Fibroblast of skin of left quadriceps (primary cell): ENCODE measurements at regions not wholly inside any gene's neighbourhood (a gene's known extent, or its start where the extent isn't known, plus 50 kb on each side); places are given as distances from the start of the nearest gene placed in this dataset.

Experiments
- DNase-seq, 2 experiments: peaks; one replicate each; pipeline ENCODE4 v3.0.0-alpha.2; 2013; ENCODE audit warnings: low read depth in 2 of 2

DNA sequence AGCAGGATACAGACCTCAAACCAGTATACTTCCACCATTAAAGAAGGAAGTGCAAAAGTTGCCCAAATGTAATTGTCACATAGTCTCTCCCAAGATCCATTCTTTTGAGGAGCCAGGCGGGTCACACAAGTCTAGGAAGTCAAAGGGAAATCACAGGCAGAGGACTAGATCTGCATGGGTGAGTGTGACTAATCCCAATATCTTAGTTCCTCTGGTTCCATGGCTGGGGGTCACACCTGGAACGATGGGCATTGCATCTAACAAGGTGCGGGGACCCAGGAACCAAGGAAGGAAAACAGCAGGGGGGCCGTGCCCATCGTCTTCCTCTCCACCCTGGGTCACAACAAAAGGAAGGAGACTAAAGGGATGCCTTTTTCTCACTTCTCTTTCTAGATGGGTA lies 1138.8 kb downstream of the XPNPEP1 start:
- DNase-seq: no peak

DNA sequence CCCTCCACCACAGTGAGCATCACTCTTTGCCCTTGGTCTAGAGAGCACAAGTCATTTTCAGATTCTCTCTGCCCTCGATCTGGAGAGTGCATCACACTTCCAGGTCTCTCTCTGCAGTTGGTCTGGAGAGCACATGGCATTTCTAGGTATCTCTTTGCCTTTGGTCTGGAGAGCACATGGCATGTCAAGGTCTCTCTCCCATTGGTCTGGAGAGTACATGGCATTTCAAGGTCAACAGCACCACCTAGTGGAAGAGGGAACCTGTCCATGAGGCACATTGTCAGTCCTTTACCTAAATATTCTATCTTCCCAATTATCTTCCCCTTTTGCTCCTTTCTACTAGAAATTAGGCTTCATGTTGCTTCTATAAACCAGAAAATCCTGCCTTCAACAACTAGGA lies 1139.4 kb downstream of the XPNPEP1 start:
- no peak for DNase-seq

DNA sequence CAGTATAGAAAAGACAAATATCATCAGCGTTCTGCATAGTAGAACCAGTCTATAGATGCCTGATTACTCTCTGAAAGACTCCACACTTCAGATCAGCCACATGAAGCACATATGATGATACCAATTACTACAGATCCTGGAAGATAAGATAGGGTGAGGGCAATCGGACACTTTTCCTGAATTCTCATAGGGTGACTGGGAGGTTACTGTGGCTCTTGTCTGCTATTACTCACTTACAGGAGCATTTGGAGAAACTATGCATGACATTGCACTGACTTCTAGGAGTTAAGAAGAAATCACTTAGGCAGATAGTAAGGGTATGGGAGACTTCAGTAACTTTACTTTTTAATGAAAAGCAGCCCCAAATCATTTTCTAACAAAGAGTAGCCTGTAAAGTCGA lies 1140.9 kb downstream of the XPNPEP1 start:
- no peak for DNase-seq

DNA sequence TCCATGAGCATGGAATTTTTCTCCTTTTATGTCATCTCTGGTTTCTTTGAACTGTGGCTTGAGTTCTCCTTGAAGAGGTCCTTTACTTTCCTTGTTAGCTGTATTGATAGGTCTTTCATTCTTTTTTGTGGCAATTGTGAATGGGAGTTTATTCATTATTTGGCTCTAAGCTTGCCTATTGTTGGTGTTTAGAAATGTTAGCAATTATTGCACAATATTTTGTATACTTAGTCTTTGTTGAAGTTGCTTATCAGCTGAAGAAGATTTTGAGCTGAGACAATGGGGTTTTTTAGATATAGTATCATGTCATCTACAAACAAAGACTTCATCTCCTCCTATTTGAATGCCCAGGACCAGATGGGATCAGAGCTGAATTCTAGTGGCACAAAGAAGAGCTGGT lies 1143.8 kb downstream of the XPNPEP1 start:
- no peak for DNase-seq

DNA sequence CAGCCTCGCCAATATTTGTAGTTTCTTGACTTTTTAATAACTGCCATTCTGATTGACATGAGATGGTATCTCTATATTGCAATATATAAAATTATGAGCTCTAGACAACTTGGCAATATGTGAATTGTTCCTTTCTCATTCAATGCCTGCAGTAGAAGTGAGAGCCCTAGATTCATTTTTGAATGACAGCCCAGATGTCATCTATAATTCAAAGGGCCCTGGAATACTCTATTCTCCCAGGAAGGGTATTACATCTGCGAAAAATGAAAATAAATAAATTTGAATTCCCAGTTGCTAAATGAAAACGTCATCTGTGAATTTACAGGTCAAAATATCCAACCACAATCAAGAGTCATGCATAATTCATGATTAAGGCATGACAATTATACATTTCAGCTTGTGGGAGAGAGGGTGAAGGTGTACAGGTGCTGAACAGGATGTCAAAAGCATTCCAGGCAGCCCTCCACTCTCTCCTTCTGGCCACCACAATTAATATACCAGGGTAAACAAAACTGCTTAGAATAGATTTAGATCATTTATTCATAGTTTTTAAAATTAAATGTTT lies 1147.3 kb downstream of the XPNPEP1 start:
- no peak for DNase-seq

DNA sequence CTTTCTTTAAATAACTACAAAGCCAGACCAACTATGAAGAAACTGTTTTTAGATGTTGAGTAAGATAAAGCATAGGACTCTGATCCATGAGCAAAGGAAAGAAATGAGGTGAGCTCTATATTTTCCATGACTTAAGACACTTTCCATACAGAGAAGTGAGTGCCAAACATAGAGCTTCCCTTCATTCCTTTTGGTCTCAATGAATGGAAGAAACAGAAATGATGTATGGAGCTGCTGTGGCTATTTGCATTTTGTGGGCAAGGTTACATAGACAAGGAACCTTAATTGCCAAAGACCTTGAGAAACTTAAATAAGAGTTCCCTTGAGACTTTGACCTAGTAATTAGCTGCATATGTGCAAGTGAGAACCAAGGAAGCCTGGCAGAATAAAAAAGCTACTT lies 1152.2 kb downstream of the XPNPEP1 start:
- DNase-seq: peak in 1 of 2 experiments; percentile 17

DNA sequence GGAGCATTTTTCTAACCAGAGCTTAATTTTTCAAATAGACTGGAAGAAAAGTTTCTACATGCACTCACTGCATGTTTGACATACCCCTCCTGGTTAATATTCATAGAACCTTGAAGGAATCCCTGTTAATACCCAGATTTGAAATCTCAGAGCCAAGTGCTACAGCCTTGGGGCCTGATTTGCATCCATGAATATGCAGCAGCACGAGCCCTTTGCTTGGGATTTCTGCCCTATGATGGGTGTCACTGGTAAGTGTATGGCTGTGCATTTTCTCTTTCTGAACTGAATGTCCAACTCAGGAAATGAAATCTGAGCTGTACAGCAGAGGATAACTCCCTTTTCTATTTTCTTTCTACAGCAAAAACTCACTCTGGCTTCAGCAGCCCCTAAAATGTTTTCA lies 1157.5 kb downstream of the XPNPEP1 start:
- DNase-seq: no peak

DNA sequence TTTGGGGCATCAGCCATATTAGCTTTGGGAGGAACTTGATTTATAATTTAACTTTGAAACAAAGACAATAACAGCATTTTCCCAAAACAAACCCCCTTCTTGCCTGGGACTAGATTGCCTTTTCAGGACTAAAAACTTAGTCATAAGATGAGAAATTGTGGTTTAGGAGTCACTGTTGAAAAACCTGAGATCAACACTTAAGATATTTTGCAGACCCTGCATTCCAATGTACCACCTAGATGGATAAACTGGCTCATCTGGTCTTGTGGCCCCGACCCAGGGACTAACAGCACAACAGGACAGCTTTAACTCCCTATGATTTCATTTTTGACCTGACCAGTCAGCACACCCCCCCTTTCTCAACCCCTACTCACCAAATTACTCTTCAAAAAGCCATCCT lies 1165.4 kb downstream of the XPNPEP1 start:
- DNase-seq: no peak

DNA sequence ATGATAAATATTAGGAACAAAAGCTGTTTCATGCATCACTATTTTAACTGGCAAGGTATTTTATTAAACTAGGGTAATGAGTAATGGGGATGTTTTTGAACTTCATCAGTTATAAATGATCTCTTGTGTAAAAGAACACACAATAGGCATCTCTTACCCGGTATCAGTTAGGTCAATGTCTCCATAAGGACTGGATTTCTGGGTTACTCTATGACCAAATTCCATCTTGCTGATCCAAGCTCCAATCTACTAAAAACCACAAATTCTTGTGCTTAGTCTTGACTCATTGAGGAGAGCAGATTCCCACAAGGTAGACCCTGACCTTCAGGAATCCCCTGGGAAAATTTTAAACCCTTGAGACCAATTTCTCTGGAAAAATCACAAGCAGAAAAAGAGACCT lies 1167.7 kb downstream of the XPNPEP1 start:
- DNase-seq: peak; percentile 22 to 31

DNA sequence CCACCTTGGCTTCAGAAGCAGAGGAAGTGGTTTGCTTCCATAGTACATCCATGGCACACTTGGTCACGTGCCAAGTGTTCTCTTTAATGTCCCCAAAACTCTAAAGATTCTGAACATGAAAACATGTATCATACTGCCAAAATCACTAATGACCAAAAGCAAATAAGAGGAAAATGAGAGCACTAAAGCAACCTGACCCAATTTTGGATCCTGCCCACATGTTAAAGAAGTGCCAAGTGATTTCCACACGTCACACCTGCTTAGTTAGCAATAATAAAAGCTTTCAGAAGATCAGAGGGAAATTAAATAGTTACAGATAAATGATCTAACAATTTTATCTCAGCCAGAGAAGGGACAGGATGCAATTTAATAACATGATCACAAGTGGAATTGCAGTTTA lies 1170.0 kb downstream of the XPNPEP1 start:
- DNase-seq: no peak

DNA sequence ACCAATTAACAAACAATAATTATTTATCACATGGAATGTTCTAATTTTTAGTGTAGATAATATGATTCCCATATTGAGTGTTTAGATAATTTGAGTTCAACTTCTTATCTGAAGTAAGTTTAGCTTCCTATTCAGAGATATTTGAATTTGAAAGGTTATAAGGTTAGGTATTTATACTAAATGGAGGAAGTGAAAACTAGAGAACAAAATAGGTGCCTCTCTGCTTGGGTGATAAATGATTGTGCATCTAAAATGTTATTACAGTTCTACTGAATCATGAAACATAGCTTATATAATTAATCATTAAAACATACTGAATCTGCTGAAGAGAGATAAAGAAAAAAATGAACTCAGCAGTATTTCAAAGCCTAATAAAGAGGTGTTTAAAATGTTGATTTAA lies 1174.3 kb downstream of the XPNPEP1 start:
- no peak for DNase-seq

DNA sequence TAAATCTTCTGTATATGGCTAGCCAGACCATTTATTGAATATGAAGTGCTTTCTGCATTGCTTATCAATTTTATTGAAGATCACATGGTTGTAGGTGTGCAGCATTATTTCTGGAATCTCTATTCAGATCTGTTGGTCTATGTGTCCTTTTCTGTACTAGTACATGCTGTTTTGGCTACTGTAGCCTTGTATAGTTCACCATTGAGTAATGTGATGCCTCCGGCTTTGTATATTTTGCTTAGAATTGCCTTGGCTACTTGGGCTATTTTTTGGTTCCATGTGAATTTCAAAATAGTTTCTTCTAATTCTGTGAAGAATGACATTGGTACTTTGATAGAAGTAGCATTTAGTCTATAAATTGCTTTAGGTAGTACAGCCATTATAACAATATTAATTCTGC lies 1187.2 kb downstream of the XPNPEP1 start:
- DNase-seq: no peak

DNA sequence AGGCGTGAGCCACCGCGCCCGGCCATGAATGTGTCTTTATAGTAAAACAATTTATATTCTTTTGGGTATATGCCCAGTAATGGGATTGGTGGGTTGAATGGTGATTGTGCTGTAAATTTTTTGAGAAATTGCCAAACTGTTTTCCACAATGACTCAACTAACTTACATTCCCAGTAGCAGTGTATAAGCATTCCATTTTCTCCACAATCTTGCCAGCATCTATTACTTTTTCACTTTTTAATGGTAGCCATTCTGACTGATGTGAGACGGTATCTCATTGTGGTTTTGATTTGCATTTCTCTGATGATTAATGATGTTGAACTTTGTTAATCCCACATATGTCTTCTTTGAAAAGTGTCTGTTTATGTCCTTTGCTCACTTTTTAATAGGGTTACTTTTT lies 1187.9 kb downstream of the XPNPEP1 start:
- DNase-seq: peak; percentile 87 to 90

DNA sequence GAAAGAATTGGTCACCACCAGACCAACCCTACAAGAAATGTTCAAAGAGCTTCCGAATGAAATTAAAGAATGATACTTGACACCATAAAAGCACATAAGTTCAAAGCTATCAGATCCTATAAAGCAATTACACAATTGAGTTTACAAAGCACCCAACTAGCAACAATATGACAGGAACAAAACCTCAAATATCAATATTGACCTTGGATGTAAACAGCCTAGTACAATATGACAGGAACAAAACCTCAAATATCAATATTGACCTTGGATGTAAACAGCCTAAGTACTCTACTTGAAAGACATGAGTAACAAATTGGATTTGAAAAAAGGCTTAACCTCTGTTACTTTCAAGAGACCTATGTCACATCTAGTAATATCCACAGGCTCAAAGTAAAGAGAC lies 1201.4 kb downstream of the XPNPEP1 start:
- DNase-seq: no peak

DNA sequence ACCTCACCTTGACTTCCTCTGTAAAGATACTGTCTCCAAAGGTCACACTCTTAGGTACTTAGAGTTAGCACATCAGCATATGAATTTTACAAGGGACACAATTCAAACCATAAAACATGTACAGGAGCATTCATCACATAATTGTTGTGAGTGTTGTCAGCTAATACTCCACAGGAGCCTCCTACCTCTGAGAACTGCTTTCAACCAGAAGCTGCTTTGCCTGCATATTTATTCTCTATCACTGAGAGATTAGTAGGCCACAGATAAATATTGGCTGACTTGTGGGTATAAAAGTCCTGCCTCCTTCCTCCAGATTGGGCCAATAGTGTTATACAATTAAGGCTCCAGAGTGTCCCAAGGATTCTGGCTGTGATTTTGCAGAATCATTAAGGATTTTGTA lies 1207.0 kb downstream of the XPNPEP1 start:
- no peak for DNase-seq

DNA sequence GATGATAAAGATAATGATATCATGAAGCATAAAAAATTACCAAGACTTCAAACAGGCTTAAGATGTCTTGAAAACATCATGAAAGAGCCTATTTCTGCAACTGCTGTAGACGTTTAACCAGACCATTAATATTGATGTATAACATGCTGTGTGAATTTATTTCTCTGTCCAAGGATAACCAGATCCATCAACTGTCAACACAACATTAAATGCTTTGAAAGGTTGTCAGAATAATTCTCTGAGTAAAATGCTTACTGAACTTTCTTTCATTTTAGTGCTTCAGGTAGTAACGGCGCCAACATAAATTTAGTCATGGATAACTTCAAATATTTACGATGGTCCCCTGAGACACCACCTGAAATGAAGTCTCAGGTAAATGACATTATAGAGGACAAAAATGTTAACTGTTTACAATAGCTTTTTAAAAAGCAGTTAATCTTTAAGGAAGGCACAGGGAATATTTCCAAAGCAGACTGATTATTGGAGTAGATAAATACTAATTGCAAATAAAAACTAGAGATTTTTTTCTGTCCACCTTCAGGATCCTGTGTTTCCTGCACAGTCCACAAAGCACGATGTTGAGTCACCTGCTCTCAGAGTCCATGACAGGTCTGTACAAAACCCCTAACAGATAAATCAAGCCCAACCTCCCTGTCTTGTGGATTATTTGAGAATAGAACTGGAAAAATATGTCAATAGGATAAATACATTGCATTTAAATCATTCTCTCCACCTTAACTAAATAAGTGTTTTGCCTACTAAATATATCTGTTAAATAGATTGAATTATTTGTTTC lies 1213.2 kb downstream of the XPNPEP1 start:
- DNase-seq: no peak

DNA sequence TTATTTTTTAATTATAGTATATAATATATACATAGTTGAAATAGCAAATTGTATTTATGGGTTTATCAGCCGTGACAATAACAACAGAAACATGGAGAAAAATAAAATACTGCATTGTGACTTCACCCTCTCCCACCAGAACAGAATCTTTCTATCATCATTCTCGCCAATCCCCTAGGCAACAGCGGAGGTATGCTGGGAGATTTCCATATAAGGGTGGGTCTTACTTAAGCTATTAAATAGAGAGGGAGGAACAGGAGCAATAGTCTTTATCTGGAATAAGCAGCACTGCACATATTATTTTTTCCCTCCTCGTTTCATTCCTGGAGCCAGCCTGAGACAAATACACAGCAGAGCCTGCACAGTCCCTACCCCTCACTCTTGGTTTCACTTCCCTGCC lies 1214.9 kb downstream of the XPNPEP1 start:
- no peak for DNase-seq

DNA sequence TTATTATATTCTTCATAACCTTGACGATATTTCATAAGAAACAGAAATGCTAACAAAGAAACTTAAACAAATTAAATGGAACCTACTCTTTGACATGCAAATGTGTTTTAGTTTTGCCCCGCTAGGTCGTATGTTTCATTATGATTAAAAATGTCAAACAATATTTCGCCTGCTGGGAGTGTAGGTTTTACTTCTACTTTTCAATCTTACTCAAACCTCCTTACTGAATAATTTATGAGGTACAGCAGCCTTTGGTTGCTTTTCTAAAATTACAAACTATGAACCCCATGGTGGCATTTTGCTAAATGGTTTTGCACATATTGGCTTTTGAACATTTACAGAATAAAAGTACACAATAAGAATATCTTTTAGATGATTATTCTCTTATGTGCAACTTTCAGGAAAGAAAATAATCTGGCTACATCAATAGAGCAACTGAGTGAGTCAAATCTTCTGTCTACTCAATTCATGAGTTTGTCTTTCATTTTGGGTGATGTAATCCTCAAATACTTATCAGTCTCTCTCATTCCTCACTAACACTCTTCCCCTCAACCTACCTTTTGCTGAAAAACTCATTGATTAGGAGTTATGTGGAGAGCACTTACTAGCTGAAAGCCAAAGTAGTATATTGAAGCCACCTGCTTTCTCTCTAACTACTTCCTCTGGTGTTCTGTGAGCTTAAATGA lies 1226.4 kb downstream of the XPNPEP1 start:
- no peak for DNase-seq

DNA sequence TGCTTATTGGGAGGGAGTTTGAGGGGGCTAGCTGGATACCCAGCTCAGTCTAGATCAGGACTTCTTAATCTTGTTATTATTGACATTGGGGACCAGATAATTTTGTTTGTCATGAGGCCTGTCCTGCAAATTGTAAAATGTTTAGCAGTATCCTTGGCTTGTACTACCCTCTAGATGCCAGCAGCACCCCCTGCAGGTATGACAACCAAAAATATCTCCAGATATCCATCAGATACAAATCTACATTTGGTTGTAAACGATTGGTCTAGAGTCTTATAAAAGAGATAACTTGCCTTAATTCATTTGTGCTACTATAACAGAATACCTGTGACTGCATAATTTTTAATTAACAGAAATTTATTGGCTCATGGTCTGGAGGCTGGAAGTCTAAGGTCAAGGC lies 1232.2 kb downstream of the XPNPEP1 start:
- DNase-seq: no peak

DNA sequence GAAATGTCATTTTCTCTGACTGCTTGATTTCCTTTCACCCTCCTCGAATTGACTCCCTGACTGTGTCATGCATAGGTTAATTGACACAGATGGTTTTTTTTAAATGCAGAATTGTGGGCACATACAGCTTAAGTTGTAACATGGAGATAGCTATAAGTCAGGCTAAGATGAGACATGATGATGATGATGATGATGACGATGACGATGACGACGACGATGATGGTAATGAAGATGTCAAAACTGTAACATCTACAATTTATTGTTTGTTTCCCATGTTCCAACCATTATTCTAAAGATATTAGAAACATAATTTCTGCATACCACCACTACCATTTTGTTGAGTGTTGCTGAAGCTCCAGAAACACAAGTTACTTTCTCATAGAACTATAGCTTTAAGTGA lies 1232.8 kb downstream of the XPNPEP1 start:
- DNase-seq: no peak

DNA sequence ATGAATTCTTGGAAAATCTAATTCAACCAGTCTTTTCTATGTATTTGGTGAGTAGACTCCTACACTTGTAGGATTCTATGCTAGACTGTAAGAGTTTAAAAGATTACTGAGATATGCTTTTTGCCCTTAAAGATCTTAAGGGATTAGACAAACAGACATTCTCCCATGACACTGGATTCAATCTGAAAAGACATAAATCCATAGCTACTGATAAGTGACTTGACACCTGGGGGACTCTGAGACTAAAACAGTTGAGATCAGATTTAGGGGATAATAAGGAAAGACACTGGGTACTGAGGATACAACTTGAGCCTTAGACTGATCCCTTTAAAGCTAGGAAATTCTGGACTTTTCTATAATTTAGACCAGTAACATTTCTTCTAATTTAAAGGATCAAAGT lies 1233.4 kb downstream of the XPNPEP1 start:
- no peak for DNase-seq

DNA sequence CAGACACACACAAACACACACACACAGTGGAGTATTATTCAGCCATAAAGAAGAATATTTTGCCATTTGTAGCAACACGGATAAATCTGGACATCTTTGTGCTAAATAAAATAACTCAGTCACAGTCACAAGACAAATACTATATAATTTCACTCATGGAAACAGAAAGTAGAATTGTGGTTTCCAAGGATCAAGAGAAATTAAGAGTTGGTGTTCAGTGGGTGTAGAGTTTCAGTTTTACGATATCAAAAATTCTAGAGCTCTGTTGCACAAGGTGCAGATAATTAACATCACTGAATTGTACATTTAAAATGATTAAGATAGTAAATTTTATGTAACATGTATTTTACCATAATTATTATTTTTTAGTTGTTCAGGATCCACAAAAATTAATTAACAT lies 1235.0 kb downstream of the XPNPEP1 start:
- DNase-seq: no peak

DNA sequence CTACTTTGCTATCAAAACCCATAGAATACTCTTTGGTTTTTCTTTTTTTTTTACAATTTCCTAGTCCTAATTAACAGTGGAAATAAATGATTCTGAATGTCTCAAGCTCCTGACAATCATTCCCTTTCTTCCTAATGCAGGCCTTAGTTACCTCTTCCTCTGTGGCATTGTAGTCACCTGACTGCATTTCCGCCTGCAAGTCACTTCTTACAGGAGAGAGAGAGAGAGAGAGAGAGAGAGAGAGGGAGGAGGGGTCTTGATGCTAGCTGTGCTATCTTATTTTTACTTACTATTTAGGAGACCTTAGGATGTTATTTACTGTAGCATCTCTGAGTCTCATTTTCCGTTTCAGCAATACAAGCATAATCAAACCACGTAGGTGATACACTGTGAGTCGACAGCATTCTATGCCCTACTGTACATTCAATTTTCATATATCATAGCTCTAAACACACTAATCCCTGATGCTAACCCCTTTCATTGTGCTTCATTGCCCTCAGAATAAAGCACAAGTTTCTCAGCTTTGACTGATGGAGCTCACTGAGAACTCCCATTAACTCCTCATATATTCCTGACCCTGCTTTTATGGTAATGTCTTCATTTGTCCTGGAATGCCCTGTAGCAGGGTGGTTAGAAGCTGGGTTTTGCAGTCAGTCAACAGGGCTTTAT lies 1237.3 kb downstream of the XPNPEP1 start:
- DNase-seq: no peak
